ENCODE measurements at regions not wholly inside any gene's neighbourhood (a gene's known extent, or its start where the extent isn't known, plus 50 kb on each side); places are given as distances from the start of the nearest gene placed in this dataset.

- no peak for DNase-seq
These were observed 268.7 kb upstream of the DKK2 start for GRCh38 chr4:107304699-107305286.

- no peak for DNase-seq
These were observed 263.5 kb upstream of the DKK2 start for GRCh38 chr4:107299646-107300045.

GRCh38 chr4:107292979-107293378 lies 256.9 kb upstream of the DKK2 start:
- DNase-seq: no peak

GRCh38 chr4:107283587-107284559 lies 247.8 kb upstream of the DKK2 start:
- DNase-seq: no peak

- no peak for DNase-seq
These were observed 243.6 kb upstream of the DKK2 start for GRCh38 chr4:107279733-107280132.

- DNase-seq: no peak
These were observed 242.8 kb upstream of the DKK2 start for GRCh38 chr4:107278791-107279483.

- no peak for DNase-seq
These were observed 239.9 kb upstream of the DKK2 start for GRCh38 chr4:107276052-107276451.

GRCh38 chr4:107275225-107275624 lies 239.1 kb upstream of the DKK2 start:
- no peak for DNase-seq

GRCh38 chr4:107270614-107271013 lies 234.5 kb upstream of the DKK2 start:
- DNase-seq: no peak

GRCh38 chr4:107269175-107269574 lies 233.1 kb upstream of the DKK2 start:
- DNase-seq: no peak

GRCh38 chr4:107265859-107266258 lies 229.7 kb upstream of the DKK2 start:
- DNase-seq: no peak

GRCh38 chr4:107261241-107261874 lies 225.2 kb upstream of the DKK2 start:
- DNase-seq: no peak

- DNase-seq: no peak
These were observed 222.2 kb upstream of the DKK2 start for GRCh38 chr4:107258359-107258758.

GRCh38 chr4:107255596-107255995 lies 219.5 kb upstream of the DKK2 start:
- DNase-seq: no peak

- DNase-seq: no peak
These were observed 219.0 kb upstream of the DKK2 start for GRCh38 chr4:107255114-107255513.

GRCh38 chr4:107253579-107254068 lies 217.5 kb upstream of the DKK2 start:
- no peak for DNase-seq

GRCh38 chr4:107253090-107253489 lies 217.0 kb upstream of the DKK2 start:
- no peak for DNase-seq

- no peak for DNase-seq
These were observed 216.5 kb upstream of the DKK2 start for GRCh38 chr4:107252571-107252970.

- DNase-seq: no peak
These were observed 212.5 kb upstream of the DKK2 start for GRCh38 chr4:107248571-107248970.

- no peak for DNase-seq
These were observed 211.6 kb upstream of the DKK2 start for GRCh38 chr4:107247738-107248137.

- no peak for DNase-seq
These were observed 210.6 kb upstream of the DKK2 start for GRCh38 chr4:107246761-107247160.

GRCh38 chr4:107243141-107243781 lies 207.1 kb upstream of the DKK2 start:
- no peak for DNase-seq

- no peak for DNase-seq
These were observed 184.9 kb upstream of the DKK2 start for GRCh38 chr4:107220976-107221375.
